ENCODE measurements at regions not wholly inside any gene's neighbourhood (a gene's known extent, or its start where the extent isn't known, plus 50 kb on each side); places are given as distances from the start of the nearest gene placed in this dataset.

DNA sequence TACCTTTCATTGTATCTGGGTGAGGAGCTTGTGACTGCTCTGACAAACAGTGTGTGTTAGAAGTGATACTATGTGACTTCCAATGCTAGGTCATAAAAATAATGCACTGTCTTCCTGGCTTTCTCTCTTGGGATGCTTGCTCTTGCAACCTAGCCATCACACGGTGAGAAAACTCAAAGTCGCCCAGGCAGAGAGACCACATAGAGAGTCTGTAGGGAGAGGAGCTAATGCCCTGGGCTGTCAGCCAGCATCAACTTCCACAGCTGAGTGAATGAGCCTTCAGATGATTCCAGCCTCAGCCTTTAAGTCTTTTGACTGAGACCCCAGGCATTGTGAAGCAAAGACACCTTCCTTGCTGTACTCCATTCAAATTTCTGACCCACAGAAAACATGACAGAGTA is 220.6 kb upstream of the SGO1 start:
- Histone ChIP-seq H3K27ac (ENCODE audit: low read length) (no peak overlapping the region), H3K4me1 (ENCODE audit: control insufficient read depth, insufficient read depth, low read length) (no peaks in the 10 kb centered on the region), H3K36me3 (ENCODE audit: control insufficient read depth, insufficient read depth, low read length) (no peaks in the 10 kb centered on the region), H3K9me3 (ENCODE audit: control insufficient read depth, insufficient read depth, low read depth, low read length) (no peaks in the 10 kb centered on the region), H3K27me3 (ENCODE audit: control insufficient read depth, insufficient read depth, low read length) (no peaks in the 10 kb centered on the region), H3K4me3 (ENCODE audit: low read depth in 2 of 2, low read length in 2 of 2) (no peak overlapping the region)
- intact Hi-C loops (cut with micrococcal nuclease; ENCODE audit: unreplicated experiment) (no loop called here), in situ Hi-C loops (cut with HindIII; ENCODE audit: low pct_unique_long_range_greater_than_20kb, low sequenced_read_pairs) (no loop called here)
- DNase-seq (ENCODE audit: low read depth, low spot score) = no peak
- no peak for ATAC-seq
- ChIA-PET POLR2A (no interaction called here), CTCF (no interaction called here)
- no TSS peak for BruUV-seq (replicated peaks)
- TF ChIP-seq, protein P1, sequence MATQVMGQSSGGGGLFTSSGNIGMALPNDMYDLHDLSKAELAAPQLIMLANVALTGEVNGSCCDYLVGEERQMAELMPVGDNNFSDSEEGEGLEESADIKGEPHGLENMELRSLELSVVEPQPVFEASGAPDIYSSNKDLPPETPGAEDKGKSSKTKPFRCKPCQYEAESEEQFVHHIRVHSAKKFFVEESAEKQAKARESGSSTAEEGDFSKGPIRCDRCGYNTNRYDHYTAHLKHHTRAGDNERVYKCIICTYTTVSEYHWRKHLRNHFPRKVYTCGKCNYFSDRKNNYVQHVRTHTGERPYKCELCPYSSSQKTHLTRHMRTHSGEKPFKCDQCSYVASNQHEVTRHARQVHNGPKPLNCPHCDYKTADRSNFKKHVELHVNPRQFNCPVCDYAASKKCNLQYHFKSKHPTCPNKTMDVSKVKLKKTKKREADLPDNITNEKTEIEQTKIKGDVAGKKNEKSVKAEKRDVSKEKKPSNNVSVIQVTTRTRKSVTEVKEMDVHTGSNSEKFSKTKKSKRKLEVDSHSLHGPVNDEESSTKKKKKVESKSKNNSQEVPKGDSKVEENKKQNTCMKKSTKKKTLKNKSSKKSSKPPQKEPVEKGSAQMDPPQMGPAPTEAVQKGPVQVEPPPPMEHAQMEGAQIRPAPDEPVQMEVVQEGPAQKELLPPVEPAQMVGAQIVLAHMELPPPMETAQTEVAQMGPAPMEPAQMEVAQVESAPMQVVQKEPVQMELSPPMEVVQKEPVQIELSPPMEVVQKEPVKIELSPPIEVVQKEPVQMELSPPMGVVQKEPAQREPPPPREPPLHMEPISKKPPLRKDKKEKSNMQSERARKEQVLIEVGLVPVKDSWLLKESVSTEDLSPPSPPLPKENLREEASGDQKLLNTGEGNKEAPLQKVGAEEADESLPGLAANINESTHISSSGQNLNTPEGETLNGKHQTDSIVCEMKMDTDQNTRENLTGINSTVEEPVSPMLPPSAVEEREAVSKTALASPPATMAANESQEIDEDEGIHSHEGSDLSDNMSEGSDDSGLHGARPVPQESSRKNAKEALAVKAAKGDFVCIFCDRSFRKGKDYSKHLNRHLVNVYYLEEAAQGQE (IDR thresholded peaks at IDR 0.05; ENCODE audit: insufficient read depth in 1 of 2, low read depth in 2 of 2, low read length in 1 of 2) = no peak
- TF ChIP-seq SIN3A (IDR thresholded peaks at IDR 0.05; ENCODE audit: borderline replicate concordance, insufficient read depth, low read depth, low read length) = no peak

DNA sequence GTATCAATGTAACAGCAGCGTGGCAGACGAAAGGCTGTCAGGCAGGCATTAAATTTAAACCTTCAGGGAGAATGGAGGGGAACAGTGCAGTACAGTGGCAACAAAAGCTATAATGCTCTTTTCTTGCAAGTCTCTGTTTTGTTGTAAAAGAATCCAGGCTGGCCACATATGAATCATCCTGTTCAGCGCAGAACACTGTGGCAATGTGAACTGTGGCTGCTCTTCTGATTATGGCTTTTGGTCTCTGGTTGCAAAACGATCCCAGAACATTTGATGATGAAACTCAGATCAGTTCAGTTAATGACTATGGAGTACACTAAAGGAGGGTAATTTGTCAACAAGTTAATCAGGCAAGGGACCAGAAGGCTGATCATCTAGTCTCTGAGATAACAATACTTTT is 219.7 kb upstream of the SGO1 start:
- intact Hi-C loops (cut with micrococcal nuclease; ENCODE audit: unreplicated experiment) (no loop called here), in situ Hi-C loops (cut with HindIII; ENCODE audit: low pct_unique_long_range_greater_than_20kb, low sequenced_read_pairs) (no loop called here)
- DNase-seq (ENCODE audit: low read depth, low spot score) (no peak), ATAC-seq (no peak)
- BruUV-seq (replicated peaks) = no TSS peak
- Histone ChIP-seq H3K4me3 (ENCODE audit: low read depth in 2 of 2, low read length in 2 of 2) (no peak overlapping the region), H3K4me1 (ENCODE audit: control insufficient read depth, insufficient read depth, low read length) (no peaks in the 10 kb centered on the region), H3K36me3 (ENCODE audit: control insufficient read depth, insufficient read depth, low read length) (no peaks in the 10 kb centered on the region), H3K9me3 (ENCODE audit: control insufficient read depth, insufficient read depth, low read depth, low read length) (no peaks in the 10 kb centered on the region), H3K27ac (ENCODE audit: low read length) (no peak overlapping the region), H3K27me3 (ENCODE audit: control insufficient read depth, insufficient read depth, low read length) (no peaks in the 10 kb centered on the region)
- CTCF ChIA-PET = no interaction called here
- TF ChIP-seq, protein P2, sequence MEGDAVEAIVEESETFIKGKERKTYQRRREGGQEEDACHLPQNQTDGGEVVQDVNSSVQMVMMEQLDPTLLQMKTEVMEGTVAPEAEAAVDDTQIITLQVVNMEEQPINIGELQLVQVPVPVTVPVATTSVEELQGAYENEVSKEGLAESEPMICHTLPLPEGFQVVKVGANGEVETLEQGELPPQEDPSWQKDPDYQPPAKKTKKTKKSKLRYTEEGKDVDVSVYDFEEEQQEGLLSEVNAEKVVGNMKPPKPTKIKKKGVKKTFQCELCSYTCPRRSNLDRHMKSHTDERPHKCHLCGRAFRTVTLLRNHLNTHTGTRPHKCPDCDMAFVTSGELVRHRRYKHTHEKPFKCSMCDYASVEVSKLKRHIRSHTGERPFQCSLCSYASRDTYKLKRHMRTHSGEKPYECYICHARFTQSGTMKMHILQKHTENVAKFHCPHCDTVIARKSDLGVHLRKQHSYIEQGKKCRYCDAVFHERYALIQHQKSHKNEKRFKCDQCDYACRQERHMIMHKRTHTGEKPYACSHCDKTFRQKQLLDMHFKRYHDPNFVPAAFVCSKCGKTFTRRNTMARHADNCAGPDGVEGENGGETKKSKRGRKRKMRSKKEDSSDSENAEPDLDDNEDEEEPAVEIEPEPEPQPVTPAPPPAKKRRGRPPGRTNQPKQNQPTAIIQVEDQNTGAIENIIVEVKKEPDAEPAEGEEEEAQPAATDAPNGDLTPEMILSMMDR (IDR thresholded peaks at IDR 0.05) = no peak
- no peak for TF ChIP-seq SIN3A (IDR thresholded peaks at IDR 0.05; ENCODE audit: borderline replicate concordance, insufficient read depth, low read depth, low read length)
- no peak for TF ChIP-seq POLR2AphosphoS5 (IDR thresholded peaks at IDR 0.05; ENCODE audit: low read depth, low read length)
- TF ChIP-seq TCF7L2 (IDR thresholded peaks at IDR 0.05; ENCODE audit: low read depth, low read length) = no peak
- TF ChIP-seq, protein P1 (IDR thresholded peaks at IDR 0.05; ENCODE audit: insufficient read depth in 1 of 2, low read depth in 2 of 2, low read length in 1 of 2) = no peak
- POLR2A ChIA-PET = no interaction called here

Measured in Panc1 (cell line).